ENCODE measurements at regions not wholly inside any gene's neighbourhood (a gene's known extent, or its start where the extent isn't known, plus 50 kb on each side); places are given as distances from the start of the nearest gene placed in this dataset.
"Not testable (repeated sequence)": the region's sequence is repeated elsewhere in the genome, so short reads cannot be mapped to it uniquely, and the experiment has no call there.

DNA sequence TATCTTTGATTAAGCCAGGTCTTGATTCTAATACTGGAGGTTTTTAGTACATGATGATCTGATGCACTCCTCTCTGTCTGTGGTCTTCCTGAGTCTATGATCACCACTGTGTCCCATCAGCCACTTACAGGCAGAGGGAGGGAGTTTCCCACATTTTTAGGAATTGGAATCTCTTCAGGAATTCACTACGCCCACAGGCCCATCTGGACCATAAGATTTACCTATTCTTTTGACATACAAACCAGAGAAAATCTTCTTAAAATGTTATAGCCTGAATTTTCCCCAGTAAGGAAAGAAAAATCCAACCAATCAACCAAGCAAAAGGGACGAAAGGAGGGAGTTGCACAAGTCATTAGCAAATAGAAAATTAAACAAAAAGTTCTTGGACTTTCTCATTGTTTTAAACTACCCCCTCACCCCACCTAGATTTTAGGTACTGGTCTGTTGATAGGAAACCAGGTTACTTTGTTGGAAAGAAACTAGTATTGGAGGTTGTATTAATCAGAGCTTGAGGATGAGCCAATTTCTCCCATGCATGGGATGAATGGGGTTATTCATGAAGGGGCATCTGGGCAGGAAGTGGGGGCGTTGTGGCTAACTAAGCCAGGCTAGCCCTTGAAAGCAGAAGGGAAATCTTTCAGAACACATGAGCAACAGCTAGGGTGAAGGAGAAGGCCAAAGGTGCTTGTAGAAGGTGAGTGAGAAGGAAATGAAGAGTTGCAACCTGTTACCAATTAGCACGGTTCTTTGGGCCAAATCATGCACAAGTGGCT is 328.2 kb upstream of the MEX3C start:
- no peak for DNase-seq

DNA sequence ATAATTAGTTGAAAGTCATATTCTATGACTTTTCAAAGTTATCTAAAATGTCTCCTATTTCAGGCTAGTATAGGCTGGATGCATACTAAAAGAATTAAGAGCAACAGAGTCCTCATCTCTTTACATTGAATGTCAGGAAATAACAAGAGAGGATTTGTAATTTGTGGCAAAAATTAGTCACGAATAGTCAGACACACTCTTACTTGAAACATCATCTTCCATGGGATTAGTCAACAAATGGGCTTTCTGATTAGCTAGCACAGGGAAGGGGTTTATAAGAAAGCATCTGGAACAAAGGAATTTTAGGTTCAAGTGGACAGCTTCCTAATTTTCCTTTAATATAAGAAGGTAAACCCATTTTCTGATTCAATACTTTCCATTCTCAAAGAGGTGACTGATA is 330.3 kb upstream of the MEX3C start:
- no peak for DNase-seq

DNA sequence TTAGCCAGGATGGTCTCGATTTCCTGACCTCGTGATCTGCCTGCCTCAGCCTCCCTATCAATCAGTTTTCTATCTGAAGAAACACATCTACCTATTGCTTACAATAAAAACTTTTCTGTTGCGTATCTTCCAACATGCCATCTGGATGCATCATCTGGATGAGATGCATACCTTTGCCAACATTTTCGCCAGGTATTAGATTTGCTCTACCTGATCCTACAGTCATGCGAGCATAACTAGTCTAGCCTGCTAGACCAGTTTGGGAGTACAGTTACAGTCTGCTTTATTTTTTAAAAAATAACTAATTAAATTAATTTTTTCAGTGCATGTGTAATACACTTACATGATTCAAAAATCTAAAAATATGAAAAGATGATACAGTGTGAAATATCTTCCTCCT is 334.0 kb upstream of the MEX3C start:
- DNase-seq, result no peak

DNA sequence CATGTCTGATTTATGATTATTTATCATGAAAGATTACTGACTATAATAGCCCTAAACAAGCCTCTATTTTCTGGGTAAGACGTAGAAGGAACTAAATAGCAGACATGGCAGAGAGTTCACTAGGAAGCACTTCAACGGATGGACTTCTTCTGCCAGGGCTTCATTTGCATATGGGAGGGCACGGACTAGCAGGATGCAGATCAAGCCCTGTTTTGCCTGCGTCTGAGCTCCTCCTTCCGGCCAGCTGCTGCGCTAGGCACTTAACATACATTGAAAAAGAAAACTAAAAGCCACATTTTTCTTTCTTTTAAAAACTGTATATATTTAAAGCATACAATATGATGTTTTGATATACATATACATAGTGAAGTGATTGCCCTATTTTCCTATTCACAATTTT is 340.0 kb upstream of the MEX3C start:
- DNase-seq, result peak; percentile 83

DNA sequence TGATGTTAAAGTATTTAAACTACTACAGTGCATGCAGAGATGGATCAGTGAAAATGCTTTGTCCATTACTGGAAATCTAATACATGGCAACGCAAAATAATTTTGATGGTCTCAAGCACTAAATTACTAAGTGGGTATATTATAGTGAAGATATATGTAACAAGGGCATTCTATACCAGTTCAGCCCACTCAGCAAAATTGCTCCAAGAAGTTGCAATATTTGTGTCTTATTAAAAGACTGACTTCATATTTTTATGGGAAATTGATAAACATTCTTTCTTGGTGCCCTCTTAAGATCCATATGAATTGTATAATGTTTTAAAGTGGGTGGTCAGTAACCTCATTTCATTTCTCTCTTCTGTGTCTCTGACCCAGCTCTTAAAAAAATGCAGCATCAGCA is 343.1 kb upstream of the MEX3C start:
- DNase-seq, result no peak

DNA sequence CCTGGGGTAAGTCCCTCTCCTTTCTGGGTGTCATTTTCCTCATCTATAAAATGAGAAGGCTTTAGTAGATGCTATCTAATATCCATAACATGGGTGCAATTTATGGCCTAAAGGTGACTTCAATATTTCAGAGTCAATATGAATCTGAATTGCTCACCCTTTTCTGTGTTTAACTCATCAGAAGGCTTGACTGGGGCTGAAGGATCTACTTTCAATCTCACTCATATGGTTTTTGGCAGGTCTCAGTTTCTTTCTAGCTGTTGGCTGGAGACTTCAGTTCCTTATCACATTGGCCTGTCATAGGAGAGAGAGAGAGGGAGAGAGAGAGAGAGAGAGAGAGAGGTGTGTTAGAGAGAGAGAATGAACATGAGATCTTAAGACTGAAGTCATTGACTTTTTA is 343.7 kb upstream of the MEX3C start:
- DNase-seq, result no peak

DNA sequence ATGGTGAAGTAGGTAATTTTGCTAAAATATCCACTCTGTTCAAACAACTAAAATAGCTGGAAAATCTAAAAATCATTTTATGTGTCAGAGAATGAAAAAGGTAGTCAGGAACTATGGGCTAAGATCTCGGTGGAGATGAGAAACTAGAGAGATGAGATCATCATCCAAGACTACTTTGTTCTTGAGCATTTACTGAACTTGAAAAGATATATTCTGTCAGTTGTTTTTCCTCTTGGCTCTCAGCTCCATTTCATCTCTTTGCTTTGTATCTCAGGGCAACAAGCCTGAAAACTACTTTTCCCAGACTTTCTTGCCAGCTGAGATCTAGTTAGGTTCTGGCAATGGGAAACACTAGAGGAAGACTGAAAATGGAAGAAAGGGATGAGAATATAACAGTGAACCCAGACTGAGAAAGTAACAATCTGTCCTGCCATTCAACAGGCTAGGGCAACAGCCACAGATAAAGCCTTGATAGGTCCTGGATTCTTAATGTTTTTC is 346.2 kb upstream of the MEX3C start:
- DNase-seq, result no peak

DNA sequence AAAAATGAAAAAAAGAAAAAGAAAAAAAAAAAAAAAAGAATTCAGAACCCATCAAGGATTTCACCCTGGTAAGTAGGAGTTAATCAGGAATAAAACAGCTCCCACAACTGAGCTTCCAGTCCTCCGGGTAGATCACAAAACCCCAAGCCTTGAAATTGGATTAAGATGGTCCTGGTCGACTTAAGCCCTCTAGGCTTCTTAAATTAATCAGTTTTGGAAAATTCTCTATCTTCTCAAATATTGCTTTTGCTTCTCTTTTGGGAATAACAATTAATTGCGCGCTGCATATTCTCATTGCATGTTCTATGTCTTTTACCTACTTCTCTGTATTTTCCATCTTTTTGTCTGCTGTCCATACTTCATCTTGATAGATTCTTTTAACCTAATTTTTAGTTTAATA is 348.0 kb upstream of the MEX3C start:
- no peak for DNase-seq

DNA sequence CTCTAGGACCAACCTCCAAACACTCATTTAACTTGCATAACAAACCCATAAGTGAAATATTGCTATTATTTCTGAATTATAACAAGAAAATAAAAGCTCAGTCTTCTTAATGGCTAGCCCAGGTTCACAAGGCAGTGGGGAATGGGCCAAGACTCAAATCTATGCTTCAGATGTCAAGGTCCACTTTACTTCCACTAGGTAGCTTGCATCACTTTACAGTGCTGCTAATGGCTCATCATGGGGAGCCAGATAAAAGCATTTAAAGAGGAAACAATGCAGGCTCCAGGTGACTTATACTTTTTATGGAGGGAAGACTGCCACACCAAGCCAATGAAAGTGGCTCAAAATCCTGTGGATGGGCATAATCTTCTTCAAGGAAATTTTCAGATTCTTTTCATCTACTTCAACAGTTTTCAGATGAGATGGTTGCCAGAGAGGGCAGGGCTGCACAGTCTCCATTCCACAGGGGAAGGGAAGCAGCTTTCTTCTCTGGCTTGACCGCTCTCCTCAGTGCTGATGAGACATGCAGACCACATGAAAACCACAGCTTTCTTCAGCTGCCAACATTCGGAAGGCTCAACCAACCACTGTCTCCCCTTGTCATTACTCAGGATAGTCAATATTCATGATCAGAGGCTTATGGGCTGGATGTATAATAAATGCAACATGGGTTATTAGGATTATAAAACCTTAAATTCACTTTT is 361.9 kb upstream of the MEX3C start:
- peak; percentile 63 for DNase-seq

DNA sequence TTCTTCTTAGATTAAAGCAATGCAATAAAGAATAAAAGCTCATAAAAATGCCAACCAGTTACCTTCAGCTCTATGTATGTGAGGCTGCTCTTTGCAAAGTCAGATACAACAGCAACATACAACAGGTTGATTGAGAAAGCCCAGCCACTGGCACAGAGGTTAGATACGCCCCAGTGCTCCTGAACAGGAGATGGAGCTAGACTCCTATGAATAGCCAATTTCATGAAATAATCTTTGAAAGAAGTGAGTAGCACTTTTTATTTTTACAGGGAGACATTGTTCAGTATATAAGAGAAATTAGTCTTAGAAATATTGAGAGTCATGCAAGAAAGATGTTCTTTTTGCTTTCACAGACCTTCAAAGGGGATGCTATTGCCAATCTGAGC is 362.4 kb upstream of the MEX3C start:
- no peak for DNase-seq

DNA sequence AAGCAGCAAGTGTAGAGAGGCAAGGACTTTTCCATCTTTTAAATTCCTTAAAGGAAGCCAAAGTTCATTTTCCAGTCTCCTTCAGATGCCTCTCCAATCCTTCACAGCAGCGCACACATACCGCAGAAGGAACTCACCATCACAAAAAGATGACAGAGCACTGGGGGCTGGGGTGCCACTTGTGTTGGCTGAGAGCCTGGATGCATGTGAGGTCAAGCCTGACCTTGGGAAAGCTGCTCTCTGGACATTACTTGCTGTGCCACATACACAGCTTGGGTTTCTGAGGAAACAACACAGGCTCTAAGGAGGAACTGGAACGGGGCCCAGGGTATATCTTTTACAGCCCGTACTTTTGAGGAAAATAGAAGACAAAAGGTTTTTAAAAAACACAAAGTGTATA is 364.3 kb upstream of the MEX3C start:
- DNase-seq, result no peak

DNA sequence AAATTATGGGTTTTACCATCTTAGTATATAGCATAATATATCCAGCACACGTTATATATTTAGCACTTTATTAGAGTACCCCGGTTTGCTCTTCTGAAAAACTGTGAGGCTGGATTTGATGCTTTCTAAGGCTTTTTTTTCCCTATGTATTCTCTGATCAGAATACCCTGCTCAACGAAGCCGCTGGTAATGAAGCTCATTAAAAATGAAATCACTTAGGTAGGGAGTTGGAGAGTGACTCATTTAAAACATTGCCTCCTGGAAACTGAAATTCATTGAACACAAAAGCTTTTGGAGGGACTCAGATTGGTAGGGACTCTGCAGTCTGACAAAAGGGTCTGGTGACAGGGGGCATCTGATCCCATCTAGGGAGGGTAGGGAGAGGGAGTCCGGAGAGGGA is 365.4 kb upstream of the MEX3C start:
- DNase-seq, result no peak

DNA sequence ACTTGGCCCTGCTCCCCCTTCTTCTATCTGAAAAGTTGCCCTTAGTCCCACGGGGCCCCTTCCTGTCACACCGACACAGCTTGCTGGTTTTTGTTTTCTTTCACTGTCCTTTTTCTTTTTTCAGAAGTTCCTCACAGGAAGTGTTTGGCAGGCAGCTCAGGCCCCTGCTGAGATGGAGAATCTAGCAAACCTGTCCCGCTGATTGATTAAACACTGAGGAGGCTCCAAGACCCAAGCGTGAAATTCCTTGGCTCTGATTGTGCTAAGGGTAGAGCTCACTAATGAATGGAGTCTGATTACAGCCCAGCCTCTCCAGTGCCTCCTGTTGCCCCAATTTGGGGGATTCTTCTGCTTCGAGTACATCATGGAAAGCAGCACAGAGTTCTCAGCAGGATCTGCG is 365.9 kb upstream of the MEX3C start:
- no peak for DNase-seq

DNA sequence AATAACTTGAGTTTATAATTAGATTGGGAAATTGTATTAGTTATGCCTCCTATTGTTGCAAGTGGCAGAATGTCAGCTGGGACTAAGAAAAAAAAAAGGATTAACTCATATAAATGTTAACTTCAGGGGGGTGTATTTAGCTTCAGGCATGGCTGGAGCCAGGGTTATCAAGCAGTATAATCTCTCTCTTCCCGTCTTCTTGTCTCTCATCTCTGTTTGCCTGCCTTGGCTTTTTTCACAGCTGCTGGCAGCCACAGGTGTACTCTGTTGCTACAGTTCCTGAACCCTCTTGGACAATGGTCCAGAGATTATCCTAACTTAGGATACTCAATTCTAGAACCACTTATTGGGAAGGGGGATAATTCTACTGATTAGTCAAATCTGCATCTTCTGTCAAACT is 370.7 kb upstream of the MEX3C start:
- DNase-seq, result no peak

DNA sequence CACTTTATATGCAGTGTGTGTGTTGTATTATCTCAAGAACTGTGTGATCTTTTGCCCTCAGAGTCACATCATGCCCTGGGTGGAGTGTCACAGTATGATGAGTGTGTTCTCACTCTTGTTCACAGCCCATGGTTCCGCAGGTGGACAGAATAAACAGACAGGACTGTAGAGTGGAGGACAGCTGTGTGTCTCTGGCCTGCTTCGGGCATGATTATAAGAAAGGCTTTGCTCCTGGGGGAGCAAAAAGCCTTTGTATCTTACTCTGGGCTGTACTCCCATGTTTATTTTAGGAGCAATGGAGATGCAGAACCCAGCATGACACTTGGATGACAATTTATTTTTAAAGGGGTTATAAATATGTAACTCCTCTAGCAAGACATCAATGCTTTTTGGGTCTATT is 371.7 kb upstream of the MEX3C start:
- no peak for DNase-seq

DNA sequence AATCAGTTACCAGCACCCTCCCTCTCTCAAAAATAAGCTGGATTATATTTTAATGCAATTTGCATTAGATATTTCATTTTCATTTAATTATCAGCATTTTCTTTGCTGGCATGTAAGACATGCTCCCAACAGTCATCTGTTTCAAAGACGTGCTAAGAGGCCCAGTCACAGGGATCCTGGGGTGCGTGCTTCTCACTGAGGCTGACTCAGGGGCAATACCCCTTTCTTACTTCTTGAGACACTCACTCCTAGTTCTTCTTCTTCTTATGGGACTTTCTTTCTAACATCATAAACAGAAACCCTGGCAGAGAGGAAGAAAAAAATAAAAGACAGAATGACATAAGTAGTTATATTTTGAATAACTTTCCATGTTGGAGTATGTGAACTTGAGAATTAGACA is 372.1 kb upstream of the MEX3C start:
- no peak for DNase-seq

DNA sequence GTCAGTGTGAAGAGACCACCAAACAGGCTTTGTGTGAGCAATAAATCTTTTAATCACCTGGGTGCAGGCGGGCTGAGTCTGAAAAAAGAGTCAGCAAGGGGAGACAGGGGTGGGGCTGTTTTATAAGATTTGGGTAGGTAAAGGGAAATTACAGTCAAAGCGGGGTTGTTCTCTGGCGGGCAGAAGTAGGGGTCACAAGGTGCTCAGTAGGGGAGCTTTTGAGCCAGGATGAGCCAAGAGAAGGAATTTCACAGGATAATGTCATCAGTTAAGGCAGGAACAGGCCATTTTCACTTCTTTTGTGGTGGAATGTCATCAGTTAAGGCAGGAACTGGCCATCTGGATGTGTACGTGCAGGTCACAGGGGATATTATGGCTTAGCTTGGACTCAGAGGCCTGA is 372.6 kb upstream of the MEX3C start:
- DNase-seq, result not testable (repeated sequence)

DNA sequence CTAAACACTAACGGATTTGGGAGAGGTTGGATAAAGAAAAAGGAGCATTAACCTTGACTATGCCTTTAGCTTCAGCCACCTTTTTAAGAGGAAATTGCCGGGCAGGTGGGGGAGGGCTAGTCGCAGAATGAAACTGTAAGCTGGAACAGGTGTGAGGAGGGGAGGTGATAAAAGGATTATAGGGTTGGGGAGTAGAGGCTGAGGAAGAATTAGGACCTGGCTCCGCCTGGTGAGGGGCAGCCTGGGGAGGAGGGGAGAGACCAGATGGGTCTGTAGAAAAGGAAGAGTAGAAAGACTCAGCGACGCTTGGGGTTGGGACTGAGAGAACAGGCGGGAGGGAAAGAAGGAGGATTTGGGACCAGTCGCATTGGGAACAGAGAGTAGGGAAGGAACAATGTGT is 376.4 kb upstream of the MEX3C start:
- DNase-seq, result not testable (repeated sequence)

DNA sequence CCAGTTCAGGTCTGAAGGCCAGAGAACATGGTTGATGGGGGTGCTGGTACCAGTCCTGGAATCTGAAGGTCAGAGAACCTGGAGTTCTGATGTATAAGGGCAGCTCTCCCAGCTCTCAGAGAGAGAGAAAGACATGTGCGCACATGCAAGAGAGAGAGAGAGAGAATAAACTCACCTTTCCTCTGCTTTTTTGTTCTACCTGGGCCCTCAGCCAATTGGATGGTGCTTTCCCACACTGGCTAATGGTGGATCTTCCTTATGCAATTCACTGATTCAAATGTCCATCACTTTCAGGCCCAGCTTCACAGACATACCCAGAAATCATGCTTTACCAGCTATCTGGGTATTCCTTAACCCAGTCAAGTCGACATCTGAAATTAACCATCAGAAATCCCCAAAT is 377.7 kb upstream of the MEX3C start:
- no peak for DNase-seq

DNA sequence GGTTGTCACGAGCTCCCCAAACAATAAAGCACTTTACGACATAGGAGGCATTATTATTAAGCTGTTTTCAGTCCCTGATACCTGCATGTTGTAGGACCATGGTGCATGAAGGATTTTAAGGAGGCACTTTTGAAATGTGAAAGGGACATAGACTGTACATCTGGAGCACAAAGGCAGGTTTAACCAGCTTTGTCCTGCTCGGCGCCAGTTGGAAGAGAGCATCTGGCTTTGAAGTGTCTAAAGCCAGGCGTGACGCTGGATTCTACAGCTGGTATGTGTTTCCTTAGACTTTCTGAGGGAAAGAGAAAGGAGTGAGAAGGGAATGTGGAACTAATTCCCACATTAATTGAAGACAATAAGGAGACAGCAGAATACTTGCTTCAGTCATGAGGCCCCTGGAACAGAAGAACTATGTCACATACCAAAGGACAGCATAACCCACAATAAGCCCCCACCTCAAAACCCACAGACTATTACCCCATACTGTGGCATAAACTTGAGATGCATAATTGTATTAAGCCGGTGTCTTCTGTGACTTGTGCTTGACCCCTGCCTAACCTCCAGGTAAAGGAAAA is 381.0 kb upstream of the MEX3C start:
- no peak for DNase-seq

DNA sequence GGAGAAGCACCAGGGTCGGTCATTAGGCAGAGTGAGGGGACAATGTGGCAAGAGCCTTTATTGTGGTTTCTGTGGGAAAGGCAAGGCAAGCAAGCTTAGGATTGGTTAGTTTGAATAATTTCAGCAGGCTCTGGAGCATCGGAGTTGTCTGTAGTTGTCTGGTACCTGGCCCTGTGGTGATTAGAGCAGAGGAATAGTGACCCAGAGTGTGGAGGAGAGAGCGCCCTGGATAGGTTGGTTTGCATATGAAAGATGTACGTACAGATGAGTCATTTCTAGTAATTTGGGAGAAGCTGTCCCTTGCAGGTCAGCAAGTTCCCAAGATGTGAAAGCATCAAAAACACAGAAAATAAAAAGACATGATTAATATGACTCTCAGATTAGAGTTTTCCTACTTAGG is 383.1 kb upstream of the MEX3C start:
- DNase-seq, result no peak

DNA sequence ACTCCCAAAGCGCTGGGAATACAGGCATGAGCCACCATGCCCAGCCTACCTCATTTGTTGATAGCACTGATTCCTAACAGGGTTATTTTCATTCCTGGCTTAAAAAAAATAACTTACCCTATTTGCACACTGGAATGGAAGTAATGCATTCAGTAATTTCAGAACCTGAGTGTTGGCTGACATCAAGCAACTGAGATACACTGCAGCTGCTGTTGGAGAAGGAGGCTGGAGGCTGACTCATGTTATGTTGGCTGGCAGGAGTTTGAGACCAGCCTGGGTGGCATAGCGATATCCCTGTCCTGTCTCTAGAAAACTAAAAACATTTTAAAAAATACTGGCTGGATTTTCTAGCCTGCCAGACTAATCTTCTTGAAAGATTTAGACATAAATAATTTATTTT is 385.1 kb upstream of the MEX3C start:
- no peak for DNase-seq

DNA sequence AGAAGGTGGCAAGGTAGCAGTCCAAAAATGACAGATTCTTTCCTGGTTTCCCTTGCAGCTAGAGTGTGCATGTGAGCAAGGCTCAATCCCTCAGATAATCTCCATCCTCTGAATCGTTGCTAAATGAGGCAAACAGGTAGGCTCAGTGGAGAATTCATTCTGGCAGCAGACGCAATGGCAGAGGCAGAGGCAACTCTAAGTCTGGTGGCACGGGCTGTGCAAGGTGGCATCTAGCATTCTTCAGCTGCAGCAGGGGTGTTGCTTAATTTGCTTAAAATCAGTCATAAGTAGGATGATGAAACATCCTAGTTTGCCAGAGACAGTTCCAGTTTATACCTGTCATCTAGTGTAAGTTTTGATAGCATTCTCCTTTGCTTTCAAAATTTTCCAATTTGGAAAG is 391.1 kb upstream of the MEX3C start:
- DNase-seq, result no peak

DNA sequence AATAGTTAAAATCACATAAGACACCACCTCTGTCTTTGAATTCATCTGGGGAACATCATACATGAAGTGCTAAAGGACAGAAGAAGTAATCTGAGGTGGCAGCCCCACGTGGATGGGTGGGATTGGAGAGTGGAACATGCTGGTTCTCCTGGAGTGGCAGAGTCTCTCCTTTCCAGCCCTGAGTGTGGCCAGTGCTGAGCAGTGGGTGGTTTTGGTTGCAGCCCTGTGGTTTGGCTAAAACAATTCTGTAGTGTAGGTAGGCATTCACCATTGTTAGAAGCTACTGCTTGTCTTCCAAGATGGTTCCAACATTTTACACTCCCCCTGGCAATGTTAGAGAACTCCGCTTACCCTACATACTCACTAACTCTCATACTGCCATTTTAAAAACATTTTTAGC is 396.4 kb upstream of the MEX3C start:
- DNase-seq, result no peak

Data from MV-4-11 (cell line).